Activated T-cell treated with anti-CD3 and anti-CD28 coated beads, Interleukin-2, amount 50 U/mL, for 1 hour (primary cell): ENCODE measurements at regions not wholly inside any gene's neighbourhood (a gene's known extent, or its start where the extent isn't known, plus 50 kb on each side); places are given as distances from the start of the nearest gene placed in this dataset.
"Not testable (repeated sequence)": the region's sequence is repeated elsewhere in the genome, so short reads cannot be mapped to it uniquely, and the experiment has no call there.

ENCODE experiments used
- DNase-seq: peaks from one replicate; pipeline ENCODE4 v3.0.0-alpha.2; 2020

DNA sequence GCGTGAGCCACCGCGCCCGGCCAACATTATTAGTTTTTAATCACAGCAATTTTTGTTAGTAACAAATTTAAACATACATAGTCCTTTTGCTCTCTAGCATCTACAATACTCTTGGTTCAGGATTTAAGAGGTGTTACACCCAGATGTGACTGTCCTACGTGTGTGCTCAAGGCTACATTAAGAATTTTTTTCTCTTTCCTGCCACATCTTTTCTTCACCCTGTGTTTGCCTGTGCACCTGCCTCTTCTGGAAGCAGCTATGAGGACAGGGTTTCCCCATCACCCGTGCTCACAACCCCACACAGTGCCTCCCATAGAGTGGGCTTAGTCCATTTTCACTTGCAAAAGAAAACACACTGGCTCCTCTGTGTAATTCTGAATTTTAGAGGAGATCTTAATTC, 186.7 kb upstream of the KLF6 start:
- no peak for DNase-seq

GRCh38 chr10:3969876-3970666, 185.1 kb upstream of the KLF6 start:
- no peak for DNase-seq

GRCh38 chr10:3968727-3969126, 183.7 kb upstream of the KLF6 start:
- DNase-seq: no peak

DNA sequence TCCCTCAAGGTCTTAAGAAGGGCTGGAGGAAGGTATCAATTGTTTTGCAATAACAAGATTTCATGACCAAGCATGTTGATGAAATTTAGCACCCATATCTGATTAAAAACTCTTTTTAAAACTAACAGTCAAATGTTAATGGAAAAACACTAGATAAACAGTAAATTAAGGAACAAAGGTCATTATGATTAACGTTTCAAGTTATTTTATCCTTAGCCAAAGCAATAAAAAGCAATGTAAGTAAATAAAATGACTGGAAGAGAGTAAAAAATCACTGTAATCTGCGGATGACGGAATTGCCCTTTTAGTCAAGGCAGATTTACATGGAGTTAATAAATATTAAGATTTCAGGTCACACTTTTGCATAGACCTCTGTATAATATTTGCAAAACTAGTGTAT, 179.5 kb upstream of the KLF6 start:
- no peak for DNase-seq

DNA sequence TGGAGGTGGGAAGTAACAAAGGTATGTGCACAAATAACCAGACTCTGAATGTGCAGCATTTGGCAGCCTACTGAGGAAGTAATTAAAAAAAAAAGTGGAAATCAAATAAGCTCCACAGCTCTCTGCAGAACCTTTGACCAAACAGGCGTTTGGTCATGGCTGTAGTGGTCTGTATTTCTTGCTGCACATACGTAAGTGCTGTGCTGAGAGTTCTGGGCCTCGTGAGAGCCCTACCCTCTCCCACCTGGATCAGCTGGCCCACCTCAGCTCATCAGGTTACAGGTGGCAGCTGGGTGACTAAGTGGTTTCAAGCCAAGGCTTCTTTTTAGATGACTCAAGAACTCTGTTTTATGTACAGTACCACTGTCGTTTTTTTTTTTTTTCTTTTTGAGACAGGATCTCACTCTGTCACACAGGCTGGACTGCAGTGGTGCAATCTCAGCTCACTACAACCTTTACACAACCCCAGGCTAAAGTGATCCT, 178.2 kb upstream of the KLF6 start:
- DNase-seq: no peak

- peak; percentile 50 for DNase-seq
Observed at GRCh38 chr10:3961082-3961481, 176.1 kb upstream of the KLF6 start.

GRCh38 chr10:3960496-3960895, 175.5 kb upstream of the KLF6 start:
- no peak for DNase-seq

- DNase-seq: no peak
Observed at GRCh38 chr10:3959370-3960325, 174.6 kb upstream of the KLF6 start.

DNA sequence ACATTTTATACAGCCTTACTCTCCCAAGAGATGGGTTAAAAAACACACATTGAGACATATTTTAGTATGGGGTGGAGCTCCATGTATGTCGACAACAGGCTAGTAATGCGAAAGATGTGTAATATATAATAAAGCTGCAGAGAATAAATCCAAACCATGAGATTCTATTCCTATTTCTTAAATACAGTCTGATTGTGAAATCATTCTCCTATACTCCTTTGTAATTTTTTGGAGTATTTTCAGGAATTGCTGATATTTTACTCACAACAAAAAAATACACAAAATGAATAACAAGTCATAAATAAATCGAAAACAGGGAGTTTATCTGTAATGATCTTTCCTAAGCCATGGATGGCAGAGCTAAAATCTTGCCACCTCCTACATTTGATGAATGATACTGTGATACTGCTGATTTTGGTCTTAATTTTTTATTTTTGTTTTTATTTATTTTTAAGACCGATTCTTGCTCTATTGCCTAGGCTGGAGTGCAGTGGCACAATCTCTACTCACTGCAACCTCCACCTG, 173.5 kb upstream of the KLF6 start:
- DNase-seq: no peak

DNA sequence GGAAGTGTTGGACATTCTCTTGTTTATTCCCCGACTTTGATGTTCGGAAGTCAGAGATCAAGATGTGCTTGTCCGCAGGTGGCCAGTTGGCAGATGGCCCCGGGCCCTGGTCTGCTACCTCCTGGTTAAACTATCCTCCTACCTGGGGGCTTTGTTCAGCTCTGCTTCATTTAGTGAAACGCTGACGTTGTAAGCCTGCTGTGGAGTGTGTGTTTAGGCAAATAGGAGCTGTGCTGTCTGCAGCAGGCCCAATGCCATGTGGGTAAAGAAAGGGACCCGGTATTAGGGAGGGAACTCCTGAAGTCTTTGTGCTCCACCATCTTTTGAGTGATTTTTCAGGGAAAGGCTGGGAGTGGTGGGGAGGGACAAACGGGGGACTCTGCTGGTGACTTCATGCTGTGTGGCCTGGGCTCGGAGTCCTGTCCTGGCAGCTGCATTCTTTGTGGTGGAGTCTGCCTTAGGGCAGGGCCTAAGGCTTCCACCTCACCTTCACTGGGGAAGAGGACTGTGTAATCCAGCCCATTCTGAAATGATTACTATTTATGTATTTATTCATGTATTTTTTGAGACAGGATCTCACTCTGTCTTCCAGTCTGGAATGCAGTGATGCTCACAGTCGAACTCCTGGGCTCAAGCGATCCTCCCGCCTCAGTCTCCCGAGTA, 171.1 kb upstream of the KLF6 start:
- no peak for DNase-seq

DNA sequence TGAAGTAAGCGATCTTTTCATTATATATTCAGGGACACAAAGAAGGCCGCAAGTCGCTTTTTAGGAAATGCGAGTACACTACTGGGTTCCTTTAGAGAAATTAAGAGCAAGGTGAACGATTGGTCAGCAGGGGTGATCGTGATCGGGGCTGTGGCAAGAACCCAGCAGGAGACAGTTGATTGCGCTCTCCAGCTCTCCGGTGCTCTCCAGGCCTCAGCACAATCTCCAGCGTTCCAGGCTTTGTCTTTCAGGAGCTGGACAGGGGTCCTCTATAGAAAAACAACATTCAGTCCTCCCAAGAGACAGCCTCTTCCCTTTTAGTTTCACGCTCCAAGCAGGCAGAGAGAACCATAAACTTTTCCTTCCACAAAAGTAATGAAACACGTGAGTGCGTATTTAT, 170.5 kb upstream of the KLF6 start:
- DNase-seq: no peak

GRCh38 chr10:3954615-3955014, 169.6 kb upstream of the KLF6 start:
- no peak for DNase-seq

- DNase-seq: not testable (repeated sequence)
Observed at GRCh38 chr10:3954007-3954406, 169.0 kb upstream of the KLF6 start.

DNA sequence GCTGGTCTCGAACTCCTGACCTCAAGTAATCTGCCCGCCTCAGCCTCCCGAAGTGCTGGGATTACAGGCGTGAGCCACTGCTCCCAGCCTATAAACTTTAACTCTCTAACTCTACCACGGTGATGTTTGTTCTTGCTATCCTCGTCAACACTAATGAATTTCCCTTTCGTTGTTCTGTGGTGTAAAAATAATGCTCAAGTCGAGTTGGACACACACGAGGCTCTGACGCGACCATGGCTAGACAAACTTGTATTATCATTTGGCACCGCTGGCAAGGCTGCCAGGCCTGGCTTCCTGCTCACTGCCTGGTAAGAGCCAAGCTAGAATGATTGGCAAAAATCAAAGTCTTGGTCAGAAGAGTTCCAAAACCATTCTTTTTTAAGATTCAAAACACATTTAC, 167.0 kb upstream of the KLF6 start:
- no peak for DNase-seq

GRCh38 chr10:3950676-3951275, 165.8 kb upstream of the KLF6 start:
- no peak for DNase-seq

GRCh38 chr10:3949711-3950110, 164.7 kb upstream of the KLF6 start:
- no peak for DNase-seq

- DNase-seq: peak; percentile 55
Observed at GRCh38 chr10:3948843-3949242, 163.8 kb upstream of the KLF6 start.

DNA sequence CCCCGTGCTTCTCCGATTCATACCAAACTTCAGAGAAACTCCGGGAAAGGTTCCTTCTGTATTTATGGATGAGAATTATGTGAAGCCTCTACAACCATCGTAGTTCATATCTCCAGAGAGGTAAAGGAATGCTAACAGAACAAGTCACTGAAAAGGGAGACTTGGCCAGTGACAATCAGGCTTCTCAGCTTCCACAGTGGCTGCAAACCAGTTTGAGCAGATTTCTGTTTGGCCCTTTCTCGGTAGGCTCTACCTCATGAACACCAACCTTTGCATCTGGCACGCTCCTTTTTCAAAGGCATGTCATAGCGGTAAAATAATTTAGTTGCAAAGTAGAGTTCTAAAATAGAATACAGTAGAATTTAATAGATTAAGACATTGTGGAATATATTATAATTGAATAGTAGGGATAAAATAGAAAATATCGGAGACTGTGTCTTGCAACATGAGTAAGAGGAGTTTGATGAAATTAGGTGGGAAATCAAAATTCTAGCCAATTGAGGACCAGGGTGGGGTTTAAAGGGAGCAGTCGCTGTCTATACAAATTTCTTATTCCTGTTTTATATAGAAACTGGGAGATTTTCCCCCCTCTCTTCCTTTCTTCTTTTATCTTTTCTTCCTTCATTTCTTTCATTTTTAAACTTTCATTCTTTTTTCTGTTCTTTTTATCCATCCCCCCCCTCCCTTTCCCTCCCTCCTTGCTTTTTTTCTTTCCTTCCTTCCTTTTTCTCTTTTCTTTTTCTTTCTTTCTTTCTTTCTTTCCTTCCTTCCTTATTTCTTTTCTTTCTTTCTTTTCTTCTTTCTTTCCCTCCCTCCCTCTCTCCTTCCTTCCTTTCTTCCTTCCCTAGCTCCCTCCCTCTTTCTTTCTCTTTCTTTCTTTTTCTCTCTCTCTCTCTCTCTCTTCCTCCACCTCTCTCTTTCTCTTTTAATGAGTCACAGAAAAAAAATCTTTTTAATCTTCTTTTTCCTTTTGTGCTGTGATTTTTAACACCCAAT, 161.5 kb upstream of the KLF6 start:
- DNase-seq: no peak

DNA sequence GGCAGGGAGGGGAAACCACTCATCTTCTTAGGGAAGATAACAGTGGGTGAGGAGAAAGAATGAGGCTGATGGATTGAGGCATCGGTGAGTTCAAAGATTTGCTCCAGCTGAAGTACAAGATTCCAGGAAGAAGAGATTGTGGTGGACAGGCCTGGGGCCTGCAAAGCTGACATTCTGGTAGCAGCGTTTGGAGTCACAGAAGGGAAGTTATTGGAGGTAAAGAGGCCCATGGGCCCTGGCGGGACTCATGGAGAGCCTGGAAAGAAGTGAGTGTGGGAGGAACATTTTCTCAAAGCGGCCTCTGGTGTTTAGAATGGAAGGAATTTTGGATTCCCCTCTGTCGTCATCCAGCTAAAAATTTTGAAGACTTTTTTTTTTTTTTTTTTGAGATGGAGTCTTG, 160.0 kb upstream of the KLF6 start:
- DNase-seq: no peak

- DNase-seq: no peak
Observed at GRCh38 chr10:3944591-3944990, 159.6 kb upstream of the KLF6 start.

- DNase-seq: no peak
Observed at GRCh38 chr10:3943695-3944257, 158.8 kb upstream of the KLF6 start.
